Right atrium auricular region (tissue), 2 donors: ENCODE measurements at regions not wholly inside any gene's neighbourhood (a gene's known extent, or its start where the extent isn't known, plus 50 kb on each side); places are given as distances from the start of the nearest gene placed in this dataset.

Source experiments
- DNase-seq: peaks from one replicate; pipeline ENCODE4 v3.0.0-alpha.2; 2019; ENCODE audit warnings: low spot score
- H3K27ac ChIP-seq, 2 donors: fragments of 200-600 bp; sonication (generic); 1 replicate in 1 of 2; 2 replicates in 1 of 2; pipeline ENCODE4 v1.5.1; 2016 to 2019
- H3K27me3 ChIP-seq, 2 donors: fragments of 200-600 bp; sonication (generic); one replicate each; pipeline versions ENCODE4 v1.5.1 to v1.6.0; 2017 to 2019
- H3K36me3 ChIP-seq: fragments of 200-600 bp; sonication (generic); one replicate; pipeline ENCODE4 v1.5.1; 2016
- H3K4me1 ChIP-seq, 2 donors: fragments of 200-600 bp; sonication (generic); one replicate each; pipeline versions ENCODE4 v1.5.1 to v1.6.0; 2017 to 2019
- H3K4me3 ChIP-seq, 2 donors: fragments of 200-600 bp; sonication (generic); 1 replicate in 1 of 2; 2 replicates in 1 of 2; pipeline ENCODE4 v1.5.1; 2017 to 2019; ENCODE audit warnings: mild to moderate bottlenecking in 1 of 2, moderate library complexity in 1 of 2
- H3K9me3 ChIP-seq, 2 donors: fragments of 200-600 bp; sonication (generic); one replicate each; pipeline ENCODE4 v1.5.1; 2019
- CTCF ChIP-seq, 2 donors: fragments of 200-600 bp; sonication (generic); IDR thresholded peaks; one replicate each; pipeline ENCODE4 v1.5.1; 2019; ENCODE audit warnings: antibody characterized with exemption in 2 of 2

- H3K36me3 ChIP-seq: no peaks in the 10 kb centered on the region
- no peak for DNase-seq
- no peak for TF ChIP-seq CTCF (IDR thresholded peaks at IDR 0.05)
- no peak overlapping the region for H3K4me3 ChIP-seq
- H3K4me1 ChIP-seq: peaks cover 0 to 4% of the 10 kb centered on the region in 2 donors
- H3K27me3 ChIP-seq: no peaks in the 10 kb centered on the region
- H3K9me3 ChIP-seq: no peaks in the 10 kb centered on the region
- H3K27ac ChIP-seq: no peak overlapping the region
Observed at GRCh38 chr2:133716166-133716565, 147.9 kb upstream of the NCKAP5 start.

DNA sequence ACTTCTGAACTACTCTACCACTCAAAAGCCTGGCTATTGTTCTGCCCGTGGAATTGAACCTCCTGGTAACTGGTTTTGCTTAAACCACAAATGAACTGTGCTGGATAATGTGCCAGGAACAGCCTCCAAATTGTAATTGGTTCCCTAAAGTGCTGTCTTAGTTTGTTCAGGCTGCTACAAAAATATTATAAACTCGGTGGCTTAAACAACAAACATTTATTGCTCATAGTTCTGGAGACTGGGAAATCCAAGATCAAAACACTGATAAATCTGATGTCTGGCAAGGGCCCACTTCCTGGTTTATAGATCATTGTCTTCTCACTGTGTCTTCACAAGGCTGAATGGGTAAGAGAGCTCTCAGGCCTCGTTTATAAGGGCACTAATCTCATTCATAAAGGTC is 149.2 kb upstream of the NCKAP5 start:
- no peak for TF ChIP-seq CTCF (IDR thresholded peaks at IDR 0.05)
- Histone ChIP-seq H3K27me3 (no peaks in the 10 kb centered on the region), H3K27ac (no peak overlapping the region), H3K4me1 (peaks cover 0 to 4% of the 10 kb centered on the region in 2 donors), H3K4me3 (no peak overlapping the region), H3K9me3 (no peaks in the 10 kb centered on the region), H3K36me3 (no peaks in the 10 kb centered on the region)
- DNase-seq: no peak

- peak overlapping the region in 1 of 2 donors; percentile 68 for H3K27ac ChIP-seq
- H3K4me1 ChIP-seq: peaks cover 0 to 4% of the 10 kb centered on the region in 2 donors
- H3K27me3 ChIP-seq: no peaks in the 10 kb centered on the region
- TF ChIP-seq CTCF (IDR thresholded peaks at IDR 0.05): no peak
- DNase-seq: peak; percentile 64
- no peaks in the 10 kb centered on the region for H3K9me3 ChIP-seq
- H3K4me3 ChIP-seq: no peak overlapping the region
- H3K36me3 ChIP-seq: no peaks in the 10 kb centered on the region
Observed at GRCh38 chr2:133718688-133719201, 150.5 kb upstream of the NCKAP5 start.

DNA sequence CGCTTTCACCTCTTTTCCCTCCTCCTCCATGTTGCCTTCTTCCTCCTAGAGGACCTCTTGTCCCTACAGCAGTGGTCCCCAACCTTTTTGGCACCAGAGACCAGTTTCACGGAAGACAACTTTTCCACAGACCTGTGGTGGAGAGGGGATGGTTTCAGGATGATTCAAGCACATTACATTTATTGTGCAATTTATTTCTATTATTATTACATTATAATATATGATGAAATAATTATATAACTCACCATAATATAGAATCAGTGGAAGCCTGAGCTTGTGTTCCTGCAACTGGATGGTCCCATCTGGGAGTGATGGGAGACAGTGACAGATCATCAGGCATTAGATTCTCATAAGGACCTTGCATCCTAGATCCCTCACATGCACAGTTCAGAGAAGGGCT is 152.2 kb upstream of the NCKAP5 start:
- TF ChIP-seq CTCF (IDR thresholded peaks at IDR 0.05): no peak
- Histone ChIP-seq H3K9me3 (no peaks in the 10 kb centered on the region), H3K4me1 (peaks cover 0 to 4% of the 10 kb centered on the region in 2 donors), H3K27me3 (no peaks in the 10 kb centered on the region), H3K27ac (no peak overlapping the region), H3K4me3 (no peak overlapping the region), H3K36me3 (no peaks in the 10 kb centered on the region)
- no peak for DNase-seq

DNA sequence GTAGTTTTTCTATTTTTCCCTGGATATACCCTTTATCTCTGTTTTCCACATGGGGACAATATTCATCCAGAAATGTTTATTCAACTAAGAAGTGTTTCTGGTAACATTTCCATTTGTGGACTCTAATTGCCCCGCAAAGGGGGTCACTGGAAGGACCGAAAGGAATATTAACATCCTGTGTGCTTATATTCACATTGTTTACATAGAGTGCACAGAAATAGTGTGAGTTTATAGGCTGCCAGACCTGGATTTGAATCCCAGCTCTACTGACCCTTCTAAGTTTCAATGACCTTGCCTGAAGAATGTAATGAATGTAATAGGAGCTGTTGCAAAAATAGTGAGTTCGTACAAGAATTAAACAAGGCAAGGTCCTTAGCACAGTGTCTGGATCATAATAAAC is 152.9 kb upstream of the NCKAP5 start:
- H3K36me3 ChIP-seq: no peaks in the 10 kb centered on the region
- H3K27ac ChIP-seq: no peak overlapping the region
- no peaks in the 10 kb centered on the region for H3K9me3 ChIP-seq
- no peak for TF ChIP-seq CTCF (IDR thresholded peaks at IDR 0.05)
- no peaks in the 10 kb centered on the region for H3K27me3 ChIP-seq
- H3K4me1 ChIP-seq: peaks cover 0 to 4% of the 10 kb centered on the region in 2 donors
- no peak for DNase-seq
- H3K4me3 ChIP-seq: no peak overlapping the region

DNA sequence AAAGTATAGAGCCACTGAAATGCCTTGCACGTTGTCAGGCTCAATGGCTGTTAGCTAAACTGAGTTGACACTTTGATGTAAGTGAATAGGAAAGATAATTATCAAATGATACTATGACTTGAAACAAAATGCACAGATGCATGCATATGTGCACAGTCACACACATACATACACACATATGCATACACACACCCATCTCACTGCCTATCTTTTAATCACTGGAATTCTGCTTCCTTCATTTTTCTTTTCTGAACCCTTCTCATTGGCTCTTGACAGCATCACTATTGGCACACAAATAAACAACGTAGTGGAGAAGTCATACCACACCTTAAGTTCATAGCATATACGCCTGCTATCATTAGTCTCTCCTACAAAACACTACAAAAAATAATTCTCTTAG is 154.9 kb upstream of the NCKAP5 start:
- no peak for DNase-seq

More for the DNA sequence above, 154.9 kb upstream of the NCKAP5 start:
- no peaks in the 10 kb centered on the region for H3K27me3 ChIP-seq
- H3K9me3 ChIP-seq: no peaks in the 10 kb centered on the region
- H3K4me1 ChIP-seq: peaks cover 0 to 4% of the 10 kb centered on the region in 2 donors
- H3K36me3 ChIP-seq: no peaks in the 10 kb centered on the region
- no peak for TF ChIP-seq CTCF (IDR thresholded peaks at IDR 0.05)
- no peak overlapping the region for H3K27ac ChIP-seq
- H3K4me3 ChIP-seq: no peak overlapping the region
